NB4 (cell line): ENCODE measurements at regions not wholly inside any gene's neighbourhood (a gene's known extent, or its start where the extent isn't known, plus 50 kb on each side); places are given as distances from the start of the nearest gene placed in this dataset.

Source experiments
- CTCF ChIP-seq: IDR thresholded peaks from one replicate; pipeline ENCODE4 v1.5.1; 2012; ENCODE audit warnings: low read depth, low read length
- MAX ChIP-seq: IDR thresholded peaks from 2 replicates; pipeline ENCODE4 v1.6.1; 2011; ENCODE audit warnings: low read depth, low read length
- MYC ChIP-seq: IDR thresholded peaks from 2 replicates; pipeline ENCODE4 v1.6.1; 2011; ENCODE audit warnings: low read depth, low read length

GRCh38 chr11:69212798-69213110, 57.0 kb downstream of the SMIM38 start:
- TF ChIP-seq CTCF (no peak), MAX (no peak), MYC (no peak)
